ENCODE measurements at regions not wholly inside any gene's neighbourhood (a gene's known extent, or its start where the extent isn't known, plus 50 kb on each side); places are given as distances from the start of the nearest gene placed in this dataset.

DNA sequence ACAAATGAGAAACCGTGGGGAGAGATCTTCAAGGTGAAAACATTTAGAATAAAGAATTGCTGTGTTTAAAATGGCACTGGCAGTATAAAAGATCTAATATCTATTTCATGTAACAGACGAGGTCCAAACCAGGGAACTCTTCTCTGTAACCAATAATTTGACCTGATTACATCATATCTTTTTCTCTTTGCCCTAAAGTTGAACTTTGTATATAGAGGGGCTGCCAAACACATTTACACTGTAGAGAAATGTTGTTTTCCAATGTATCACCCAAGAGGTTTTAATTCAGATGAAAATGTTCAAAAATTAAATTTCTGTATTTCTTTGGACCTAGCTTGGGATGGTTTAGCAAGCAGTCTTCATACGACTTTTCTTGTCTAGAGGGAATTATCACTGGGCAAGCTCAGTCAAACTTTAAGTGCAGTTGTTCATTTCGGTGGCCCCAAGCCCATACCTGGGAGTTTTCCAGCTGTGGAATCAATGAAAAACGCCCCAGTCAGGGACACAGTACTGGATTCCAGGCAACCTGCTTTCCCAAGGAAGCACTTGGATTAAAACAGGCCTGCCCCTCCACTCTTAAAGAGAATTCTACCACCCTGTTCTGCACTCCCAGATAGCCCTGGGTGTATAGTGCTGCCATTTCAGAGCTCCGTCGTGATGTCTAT, 208.5 kb upstream of the FN1 start:
- no peak for TF ChIP-seq POLR2AphosphoS5 (IDR thresholded peaks at IDR 0.05; ENCODE audit: low read depth, low read length)
- no peak for TF ChIP-seq POLR2A (IDR thresholded peaks at IDR 0.05; ENCODE audit: insufficient read depth in 1 of 2, low read depth in 2 of 2, low read length in 2 of 2)
- TF ChIP-seq PCBP1 (IDR thresholded peaks at IDR 0.05; ENCODE audit: borderline replicate concordance, low read depth, low read length) = no peak
- TF ChIP-seq ZNF33B (CRISPR knock-in tag; IDR thresholded peaks at IDR 0.05) = no peak

All from HepG2 (cell line).